ENCODE measurements at regions not wholly inside any gene's neighbourhood (a gene's known extent, or its start where the extent isn't known, plus 50 kb on each side); places are given as distances from the start of the nearest gene placed in this dataset.

DNA sequence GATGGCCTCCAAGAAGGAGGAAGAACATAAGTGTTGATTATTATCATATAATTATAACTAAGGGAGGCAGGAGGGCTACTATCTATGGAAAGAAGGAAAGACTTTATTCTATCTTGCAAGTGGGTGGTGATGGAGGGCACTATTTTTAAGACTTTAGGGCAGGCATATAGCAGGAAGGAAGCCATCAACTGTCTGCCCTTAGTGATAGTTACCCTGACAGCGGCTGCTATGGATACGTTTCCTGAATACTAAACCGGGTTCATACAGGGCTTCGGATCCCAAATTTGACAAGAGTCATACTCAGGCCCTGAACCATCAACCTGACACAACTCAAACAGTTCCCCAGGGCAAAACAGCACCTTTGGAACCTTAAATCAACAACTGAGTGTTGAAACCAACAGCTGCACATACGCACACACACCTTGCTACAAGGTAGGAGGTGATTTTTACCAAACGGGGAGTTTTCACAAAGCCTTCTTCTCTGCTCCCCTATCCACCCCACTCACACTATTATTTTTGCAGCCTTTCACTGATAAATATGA lies 397.2 kb downstream of the OMA1 start:
- TF ChIP-seq EGR1 (IDR thresholded peaks at IDR 0.05) (no peak), ZBTB7A (IDR thresholded peaks at IDR 0.05; ENCODE audit: low read depth) (no peak), TAF1 (IDR thresholded peaks at IDR 0.05; ENCODE audit: low read depth) (no peak), MAX (IDR thresholded peaks at IDR 0.05) (no peak), CREB1 (IDR thresholded peaks at IDR 0.05; ENCODE audit: low read depth) (no peak), FOXM1 (IDR thresholded peaks at IDR 0.05; ENCODE audit: borderline replicate concordance, low read depth) (no peak), RAD21 (IDR thresholded peaks at IDR 0.05; ENCODE audit: low read depth) (no peak), EP300 (IDR thresholded peaks at IDR 0.05; ENCODE audit: borderline replicate concordance) (no peak), TCF12 (IDR thresholded peaks at IDR 0.05; ENCODE audit: low read depth) (no peak), CEBPB (IDR thresholded peaks at IDR 0.05) (no peak)
- TF ChIP-seq, protein P1, sequence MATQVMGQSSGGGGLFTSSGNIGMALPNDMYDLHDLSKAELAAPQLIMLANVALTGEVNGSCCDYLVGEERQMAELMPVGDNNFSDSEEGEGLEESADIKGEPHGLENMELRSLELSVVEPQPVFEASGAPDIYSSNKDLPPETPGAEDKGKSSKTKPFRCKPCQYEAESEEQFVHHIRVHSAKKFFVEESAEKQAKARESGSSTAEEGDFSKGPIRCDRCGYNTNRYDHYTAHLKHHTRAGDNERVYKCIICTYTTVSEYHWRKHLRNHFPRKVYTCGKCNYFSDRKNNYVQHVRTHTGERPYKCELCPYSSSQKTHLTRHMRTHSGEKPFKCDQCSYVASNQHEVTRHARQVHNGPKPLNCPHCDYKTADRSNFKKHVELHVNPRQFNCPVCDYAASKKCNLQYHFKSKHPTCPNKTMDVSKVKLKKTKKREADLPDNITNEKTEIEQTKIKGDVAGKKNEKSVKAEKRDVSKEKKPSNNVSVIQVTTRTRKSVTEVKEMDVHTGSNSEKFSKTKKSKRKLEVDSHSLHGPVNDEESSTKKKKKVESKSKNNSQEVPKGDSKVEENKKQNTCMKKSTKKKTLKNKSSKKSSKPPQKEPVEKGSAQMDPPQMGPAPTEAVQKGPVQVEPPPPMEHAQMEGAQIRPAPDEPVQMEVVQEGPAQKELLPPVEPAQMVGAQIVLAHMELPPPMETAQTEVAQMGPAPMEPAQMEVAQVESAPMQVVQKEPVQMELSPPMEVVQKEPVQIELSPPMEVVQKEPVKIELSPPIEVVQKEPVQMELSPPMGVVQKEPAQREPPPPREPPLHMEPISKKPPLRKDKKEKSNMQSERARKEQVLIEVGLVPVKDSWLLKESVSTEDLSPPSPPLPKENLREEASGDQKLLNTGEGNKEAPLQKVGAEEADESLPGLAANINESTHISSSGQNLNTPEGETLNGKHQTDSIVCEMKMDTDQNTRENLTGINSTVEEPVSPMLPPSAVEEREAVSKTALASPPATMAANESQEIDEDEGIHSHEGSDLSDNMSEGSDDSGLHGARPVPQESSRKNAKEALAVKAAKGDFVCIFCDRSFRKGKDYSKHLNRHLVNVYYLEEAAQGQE (IDR thresholded peaks at IDR 0.05; ENCODE audit: low read depth), result no peak

DNA sequence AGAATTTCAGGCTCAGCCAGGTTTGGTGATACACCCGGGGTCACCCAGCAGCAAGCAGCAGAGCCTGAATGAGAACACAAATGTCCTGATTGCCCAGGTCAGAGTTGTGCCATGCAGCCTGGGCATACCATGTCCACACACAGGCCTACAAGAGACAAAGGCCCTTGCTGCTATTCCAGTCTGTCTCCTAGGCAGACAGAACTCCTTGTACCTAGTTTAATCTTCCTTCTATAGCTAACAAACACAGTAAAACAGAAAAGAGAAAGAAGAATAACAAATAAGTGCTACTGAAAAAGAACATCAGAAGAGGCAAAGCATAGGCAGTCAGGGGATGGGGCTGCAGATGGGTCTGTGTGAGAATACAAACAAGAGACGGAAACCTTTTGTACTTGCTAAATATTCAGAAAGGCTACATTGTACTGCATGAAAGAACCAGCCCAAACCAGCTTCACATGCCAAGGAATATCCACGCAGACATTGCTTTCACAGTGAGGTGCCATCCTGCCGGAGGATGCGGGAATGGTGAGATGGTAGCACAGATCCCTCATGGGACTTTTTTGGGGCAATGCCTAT lies 401.7 kb downstream of the OMA1 start:
- TF ChIP-seq TCF12 (IDR thresholded peaks at IDR 0.05; ENCODE audit: low read depth), result no peak
- TF ChIP-seq CEBPB (IDR thresholded peaks at IDR 0.05), result no peak
- TF ChIP-seq RAD21 (IDR thresholded peaks at IDR 0.05; ENCODE audit: low read depth), result no peak
- no peak for TF ChIP-seq ZBTB7A (IDR thresholded peaks at IDR 0.05; ENCODE audit: low read depth)
- TF ChIP-seq CREB1 (IDR thresholded peaks at IDR 0.05; ENCODE audit: low read depth), result no peak
- TF ChIP-seq MAX (IDR thresholded peaks at IDR 0.05), result no peak
- no peak for TF ChIP-seq FOXM1 (IDR thresholded peaks at IDR 0.05; ENCODE audit: borderline replicate concordance, low read depth)
- no peak for TF ChIP-seq YY1 (IDR thresholded peaks at IDR 0.05; ENCODE audit: low read depth)
- TF ChIP-seq, protein P1 (IDR thresholded peaks at IDR 0.05; ENCODE audit: low read depth), result no peak
- TF ChIP-seq TEAD4 (IDR thresholded peaks at IDR 0.05), result no peak
- no peak for TF ChIP-seq NFIC (IDR thresholded peaks at IDR 0.05)
- TF ChIP-seq USF1 (IDR thresholded peaks at IDR 0.05), result no peak
- TF ChIP-seq EP300 (IDR thresholded peaks at IDR 0.05; ENCODE audit: borderline replicate concordance), result no peak

- no peak for TF ChIP-seq NFIC (IDR thresholded peaks at IDR 0.05)
- TF ChIP-seq TAF1 (IDR thresholded peaks at IDR 0.05; ENCODE audit: low read depth), result no peak
- TF ChIP-seq TEAD4 (IDR thresholded peaks at IDR 0.05), result no peak
- no peak for TF ChIP-seq RAD21 (IDR thresholded peaks at IDR 0.05; ENCODE audit: low read depth)
- TF ChIP-seq FOXM1 (IDR thresholded peaks at IDR 0.05; ENCODE audit: borderline replicate concordance, low read depth), result no peak
- no peak for TF ChIP-seq EP300 (IDR thresholded peaks at IDR 0.05; ENCODE audit: borderline replicate concordance)
- no peak for TF ChIP-seq EGR1 (IDR thresholded peaks at IDR 0.05)
- TF ChIP-seq CEBPB (IDR thresholded peaks at IDR 0.05), result no peak
- no peak for TF ChIP-seq USF1 (IDR thresholded peaks at IDR 0.05)
- no peak for TF ChIP-seq ZBTB7A (IDR thresholded peaks at IDR 0.05; ENCODE audit: low read depth)
- TF ChIP-seq, protein P1 (IDR thresholded peaks at IDR 0.05; ENCODE audit: low read depth), result no peak
- no peak for TF ChIP-seq TCF12 (IDR thresholded peaks at IDR 0.05; ENCODE audit: low read depth)
- no peak for TF ChIP-seq YY1 (IDR thresholded peaks at IDR 0.05; ENCODE audit: low read depth)
- no peak for TF ChIP-seq CREB1 (IDR thresholded peaks at IDR 0.05; ENCODE audit: low read depth)
- TF ChIP-seq MAX (IDR thresholded peaks at IDR 0.05), result no peak
These were observed 402.4 kb downstream of the OMA1 start for GRCh38 chr1:58143972-58144697.

All from Ishikawa (cell line).